ENCODE measurements at regions not wholly inside any gene's neighbourhood (a gene's known extent, or its start where the extent isn't known, plus 50 kb on each side); places are given as distances from the start of the nearest gene placed in this dataset.

- DNase-seq (ENCODE audit: low read depth) = no peak
Measured at GRCh38 chr17:77321649-77322513, 181.1 kb downstream of the SEC14L1 start.

- DNase-seq (ENCODE audit: low read depth) = no peak
Measured at GRCh38 chr17:77322514-77323412, 182.0 kb downstream of the SEC14L1 start.

- DNase-seq (ENCODE audit: low read depth) = no peak
Measured at GRCh38 chr17:77323413-77324171, 182.8 kb downstream of the SEC14L1 start.

GRCh38 chr17:77324227-77324626 is 183.5 kb downstream of the SEC14L1 start:
- no peak for DNase-seq (ENCODE audit: low read depth)

- DNase-seq (ENCODE audit: low read depth) = no peak
Measured at GRCh38 chr17:77325577-77326075, 184.9 kb downstream of the SEC14L1 start.

- no peak for DNase-seq (ENCODE audit: low read depth)
Measured at GRCh38 chr17:77326076-77326591, 185.4 kb downstream of the SEC14L1 start.

GRCh38 chr17:77326636-77327035 is 185.9 kb downstream of the SEC14L1 start:
- DNase-seq (ENCODE audit: low read depth) = no peak

- DNase-seq (ENCODE audit: low read depth) = no peak
Measured at GRCh38 chr17:77327181-77327565, 186.4 kb downstream of the SEC14L1 start.

- no peak for DNase-seq (ENCODE audit: low read depth)
Measured at GRCh38 chr17:77327566-77328464, 187.0 kb downstream of the SEC14L1 start.

GRCh38 chr17:77328823-77329740 is 188.3 kb downstream of the SEC14L1 start:
- no peak for DNase-seq (ENCODE audit: low read depth)

GRCh38 chr17:77329741-77330531 is 189.2 kb downstream of the SEC14L1 start:
- DNase-seq (ENCODE audit: low read depth) = no peak

GRCh38 chr17:77330602-77331081 is 189.9 kb downstream of the SEC14L1 start:
- no peak for DNase-seq (ENCODE audit: low read depth)

GRCh38 chr17:77331301-77331864 is 190.6 kb downstream of the SEC14L1 start:
- peak; percentile 97 for DNase-seq (ENCODE audit: low read depth)

- DNase-seq (ENCODE audit: low read depth) = no peak
Measured at GRCh38 chr17:77332034-77332971, 191.5 kb downstream of the SEC14L1 start.

GRCh38 chr17:77332981-77333685 is 192.4 kb downstream of the SEC14L1 start:
- no peak for DNase-seq (ENCODE audit: low read depth)

GRCh38 chr17:77337150-77337549 is 196.4 kb downstream of the SEC14L1 start:
- no peak for DNase-seq (ENCODE audit: low read depth)

All from stimulated activated CD8-positive, alpha-beta memory T cell treated with anti-CD3 and anti-CD28 coated beads, Interleukin-15, amount 100 ng/mL, for 24 hours (primary cell).